GM21360 (cell line): ENCODE measurements at regions not wholly inside any gene's neighbourhood (a gene's known extent, or its start where the extent isn't known, plus 50 kb on each side); places are given as distances from the start of the nearest gene placed in this dataset.
"Not testable (repeated sequence)": the region's sequence is repeated elsewhere in the genome, so short reads cannot be mapped to it uniquely, and the experiment has no call there.

Experiments used
- ATAC-seq: cut with Tn5 transposase; IDR thresholded peaks from one replicate; pipeline ENCODE4 v1.9.1; 2021; ENCODE audit warnings: mild to moderate bottlenecking, moderate library complexity; ENCODE audit not compliant: unreplicated experiment

- ATAC-seq = no peak
These were observed 1282.2 kb upstream of the ZEB2 start for GRCh38 chr2:145802133-145802532.

- ATAC-seq = no peak
These were observed 1281.3 kb upstream of the ZEB2 start for GRCh38 chr2:145801210-145801609.

GRCh38 chr2:145800151-145801091 lies 1280.5 kb upstream of the ZEB2 start:
- ATAC-seq = no peak

- ATAC-seq = no peak
These were observed 1279.7 kb upstream of the ZEB2 start for GRCh38 chr2:145799595-145800108.

GRCh38 chr2:145798419-145798818 lies 1278.5 kb upstream of the ZEB2 start:
- ATAC-seq = no peak

GRCh38 chr2:145797692-145798091 lies 1277.8 kb upstream of the ZEB2 start:
- no peak for ATAC-seq

GRCh38 chr2:145792745-145793144 lies 1272.8 kb upstream of the ZEB2 start:
- ATAC-seq = no peak

GRCh38 chr2:145789636-145790035 lies 1269.7 kb upstream of the ZEB2 start:
- ATAC-seq = no peak

- ATAC-seq = not testable (repeated sequence)
These were observed 1267.9 kb upstream of the ZEB2 start for GRCh38 chr2:145787597-145788361.

- not testable (repeated sequence) for ATAC-seq
These were observed 1262.7 kb upstream of the ZEB2 start for GRCh38 chr2:145782607-145783006.

GRCh38 chr2:145777914-145778313 lies 1258.0 kb upstream of the ZEB2 start:
- ATAC-seq = no peak

GRCh38 chr2:145777297-145777696 lies 1257.4 kb upstream of the ZEB2 start:
- ATAC-seq = no peak

GRCh38 chr2:145775591-145775990 lies 1255.7 kb upstream of the ZEB2 start:
- no peak for ATAC-seq

- ATAC-seq = peak; percentile 92
These were observed 1251.6 kb upstream of the ZEB2 start for GRCh38 chr2:145771525-145771924.

- ATAC-seq = no peak
These were observed 1249.2 kb upstream of the ZEB2 start for GRCh38 chr2:145769011-145769716.

GRCh38 chr2:145765874-145766273 lies 1246.0 kb upstream of the ZEB2 start:
- no peak for ATAC-seq

GRCh38 chr2:145764631-145765030 lies 1244.7 kb upstream of the ZEB2 start:
- ATAC-seq = no peak

GRCh38 chr2:145760781-145761649 lies 1241.1 kb upstream of the ZEB2 start:
- no peak for ATAC-seq

- no peak for ATAC-seq
These were observed 1239.5 kb upstream of the ZEB2 start for GRCh38 chr2:145759228-145759915.
